ENCODE measurements at regions not wholly inside any gene's neighbourhood (a gene's known extent, or its start where the extent isn't known, plus 50 kb on each side); places are given as distances from the start of the nearest gene placed in this dataset.

- H3K4me3 ChIP-seq (replicated peaks in 1 of 3; ENCODE audit: insufficient read depth in 1 of 3, low read depth in 1 of 3, low read length in 3 of 3) = no peak overlapping the region
- dilution Hi-C loops (cut with MboI; ENCODE audit: extremely low pct_ligation_motif_present, low sequenced_read_pairs) (no loop called here), intact Hi-C loops (cut with micrococcal nuclease) (no loop called here)
- DNase-seq (ENCODE audit: low read depth, low spot score) (no peak), FAIRE-seq (no peak)
- H3K4me2 ChIP-seq (ENCODE audit: insufficient read depth, low read length) = no peak overlapping the region
- H3K9me3 ChIP-seq (replicated peaks; ENCODE audit: control insufficient read depth, insufficient read depth, low read length) = peaks cover 3% of the 10 kb centered on the region
- no peaks in the 10 kb centered on the region for H3K79me2 ChIP-seq (ENCODE audit: control insufficient read depth, insufficient read depth, low read length)
- H4K20me1 ChIP-seq (replicated peaks; ENCODE audit: control insufficient read depth, extremely low read depth, insufficient read depth, low read length) = no peaks in the 10 kb centered on the region
- no TSS peak for BruUV-seq (replicated peaks)
- TF ChIP-seq POLR2A (IDR thresholded peaks at IDR 0.05; ENCODE audit: low read depth, low read length) (no peak), EZH2 (IDR thresholded peaks at IDR 0.05; ENCODE audit: borderline replicate concordance, low read depth, low read length, severe bottlenecking) (no peak), MAX (IDR thresholded peaks at IDR 0.05; ENCODE audit: insufficient read depth, insufficient read length) (no peak), FOS (IDR thresholded peaks at IDR 0.05; ENCODE audit: borderline replicate concordance, insufficient read depth, low read length) (no peak), GATA2 (IDR thresholded peaks at IDR 0.05; ENCODE audit: insufficient read depth, insufficient read length, low read depth, low read length) (no peak), JUN (IDR thresholded peaks at IDR 0.05; ENCODE audit: borderline replicate concordance, insufficient read depth, insufficient read length, low read depth) (no peak), POLR2AphosphoS5 (IDR thresholded peaks at IDR 0.05; ENCODE audit: insufficient read depth, low read depth, low read length) (no peak)
- no peak overlapping the region for H3K9ac ChIP-seq (replicated peaks; ENCODE audit: extremely low read depth, insufficient read depth, low read length)
- H3K27me3 ChIP-seq (ENCODE audit: control insufficient read depth in 2 of 2, insufficient read depth in 2 of 2, low read length in 2 of 2) = no peaks in the 10 kb centered on the region
- H3K36me3 ChIP-seq (ENCODE audit: control insufficient read depth in 2 of 2, extremely low read depth in 1 of 2, insufficient read depth in 2 of 2, low read length in 2 of 2) = no peaks in the 10 kb centered on the region
- CTCF ChIA-PET = no interaction called here
- H3K4me1 ChIP-seq (ENCODE audit: control insufficient read depth, extremely low read depth, insufficient read depth, low read length) = no peaks in the 10 kb centered on the region
- POLR2A ChIA-PET = no interaction called here
- no peak overlapping the region for H2AFZ ChIP-seq (ENCODE audit: low read depth, low read length)
- no peaks in the 10 kb centered on the region for H3K9me1 ChIP-seq (replicated peaks; ENCODE audit: control insufficient read depth, extremely low read depth, insufficient read depth, low read length)
- H3K27ac ChIP-seq (ENCODE audit: insufficient read depth, low read depth, low read length) = no peak overlapping the region
These were observed 416.0 kb upstream of the SPTLC3 start for GRCh38 chr20:12592756-12593155.

- Histone ChIP-seq H3K9me3 (replicated peaks; ENCODE audit: control insufficient read depth, insufficient read depth, low read length) (peaks cover 3% of the 10 kb centered on the region), H3K27me3 (ENCODE audit: control insufficient read depth in 2 of 2, insufficient read depth in 2 of 2, low read length in 2 of 2) (no peaks in the 10 kb centered on the region), H3K79me2 (ENCODE audit: control insufficient read depth, insufficient read depth, low read length) (no peaks in the 10 kb centered on the region), H3K9ac (replicated peaks; ENCODE audit: extremely low read depth, insufficient read depth, low read length) (no peak overlapping the region), H3K36me3 (ENCODE audit: control insufficient read depth in 2 of 2, extremely low read depth in 1 of 2, insufficient read depth in 2 of 2, low read length in 2 of 2) (no peaks in the 10 kb centered on the region), H3K9me1 (replicated peaks; ENCODE audit: control insufficient read depth, extremely low read depth, insufficient read depth, low read length) (no peaks in the 10 kb centered on the region), H4K20me1 (replicated peaks; ENCODE audit: control insufficient read depth, extremely low read depth, insufficient read depth, low read length) (no peaks in the 10 kb centered on the region), H2AFZ (ENCODE audit: low read depth, low read length) (no peak overlapping the region), H3K27ac (ENCODE audit: insufficient read depth, low read depth, low read length) (no peak overlapping the region), H3K4me3 (replicated peaks in 1 of 3; ENCODE audit: insufficient read depth in 1 of 3, low read depth in 1 of 3, low read length in 3 of 3) (no peak overlapping the region), H3K4me1 (ENCODE audit: control insufficient read depth, extremely low read depth, insufficient read depth, low read length) (no peaks in the 10 kb centered on the region), H3K4me2 (ENCODE audit: insufficient read depth, low read length) (no peak overlapping the region)
- ChIA-PET CTCF (no interaction called here), POLR2A (no interaction called here)
- FAIRE-seq (no peak), DNase-seq (ENCODE audit: low read depth, low spot score) (no peak)
- TF ChIP-seq POLR2A (IDR thresholded peaks at IDR 0.05; ENCODE audit: low read depth, low read length) (no peak), POLR2AphosphoS5 (IDR thresholded peaks at IDR 0.05; ENCODE audit: insufficient read depth, low read depth, low read length) (no peak), MAX (IDR thresholded peaks at IDR 0.05; ENCODE audit: insufficient read depth, insufficient read length) (no peak), EZH2 (IDR thresholded peaks at IDR 0.05; ENCODE audit: borderline replicate concordance, low read depth, low read length, severe bottlenecking) (no peak), GATA2 (IDR thresholded peaks at IDR 0.05; ENCODE audit: insufficient read depth, insufficient read length, low read depth, low read length) (no peak), FOS (IDR thresholded peaks at IDR 0.05; ENCODE audit: borderline replicate concordance, insufficient read depth, low read length) (no peak), MYC (IDR thresholded peaks at IDR 0.05; ENCODE audit: low read depth, low read length) (no peak), CTCF (IDR thresholded peaks at IDR 0.05; ENCODE audit: extremely low read depth in 1 of 2, insufficient read depth in 1 of 2, low read depth in 1 of 2, low read length in 2 of 2) (no peak), JUN (IDR thresholded peaks at IDR 0.05; ENCODE audit: borderline replicate concordance, insufficient read depth, insufficient read length, low read depth) (no peak)
- intact Hi-C loops (cut with micrococcal nuclease) = no loop called here
- no TSS peak for BruUV-seq (replicated peaks)
- dilution Hi-C loops (cut with MboI; ENCODE audit: extremely low pct_ligation_motif_present, low sequenced_read_pairs) = no loop called here
These were observed 415.4 kb upstream of the SPTLC3 start for GRCh38 chr20:12593342-12593873.
